ENCODE measurements at regions not wholly inside any gene's neighbourhood (a gene's known extent, or its start where the extent isn't known, plus 50 kb on each side); places are given as distances from the start of the nearest gene placed in this dataset.

DNA sequence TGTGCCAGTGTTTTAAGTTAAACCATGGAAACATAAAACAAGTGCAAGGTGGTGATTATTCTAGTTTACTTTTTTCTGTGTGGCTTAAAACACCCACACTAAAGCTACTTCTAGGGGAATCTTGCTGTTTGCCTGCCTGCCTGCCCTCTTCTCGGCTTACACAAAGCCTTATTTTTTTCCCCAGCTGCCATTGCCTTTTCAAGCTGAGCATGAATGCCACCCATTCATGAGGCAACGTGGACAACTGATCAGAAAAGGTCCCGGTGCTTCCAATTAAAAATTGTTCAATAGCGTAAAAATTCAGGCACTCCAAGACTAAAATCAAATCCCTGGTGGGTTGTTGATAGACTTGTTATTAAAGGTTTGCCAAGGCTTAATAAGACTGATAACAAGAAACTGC lies 401.4 kb downstream of the TMEM161B start:
- no peak for DNase-seq
- 83% methylated on average over 2 of the region's 4 CpGs for WGBS (ENCODE audit: insufficient coverage)
- CTCF ChIA-PET = no interaction called here
- H3K4me3 ChIP-seq (ENCODE audit: control extremely low read depth in 1 of 5, extremely low read depth in 1 of 5, insufficient read depth in 1 of 5, low read depth in 2 of 5, low read length in 4 of 5) = no peak overlapping the region
- no peaks in the 10 kb centered on the region for H3K79me2 ChIP-seq (ENCODE audit: control insufficient read depth, insufficient read depth, low read length)
- H3K27me3 Mint-ChIP-seq = no peaks in the 10 kb centered on the region
- no peaks in the 10 kb centered on the region for H3K36me3 ChIP-seq (replicated peaks in 1 of 2; ENCODE audit: control extremely low read depth in 1 of 2, control insufficient read depth in 1 of 2, extremely low read depth in 1 of 2, insufficient read depth in 2 of 2, low read length in 1 of 2)
- H3K4me2 ChIP-seq (replicated peaks; ENCODE audit: low read depth, low read length, poor library complexity, severe bottlenecking) = no peak overlapping the region
- no peaks in the 10 kb centered on the region for H3K9me3 ChIP-seq (ENCODE audit: control extremely low read depth in 1 of 3, control insufficient read depth in 2 of 3, insufficient read depth in 1 of 3, low read length in 2 of 3)
- H3K4me1 ChIP-seq (ENCODE audit: control insufficient read depth in 2 of 2, insufficient read depth in 2 of 2, low read length in 2 of 2) = no peaks in the 10 kb centered on the region
- no peaks in the 10 kb centered on the region for H4K20me1 ChIP-seq (ENCODE audit: control insufficient read depth, insufficient read depth, low read length, poor library complexity, severe bottlenecking)
- POLR2A ChIA-PET = no interaction called here
- ATAC-seq (ENCODE audit: low read depth) = no peak
- H3K4me1 Mint-ChIP-seq = no peaks in the 10 kb centered on the region
- intact Hi-C loops (cut with micrococcal nuclease) = no loop called here
- no peak for TF ChIP-seq EZH2 (IDR thresholded peaks at IDR 0.05; ENCODE audit: borderline replicate concordance, insufficient read depth, low read depth, low read length, poor library complexity, severe bottlenecking)
- TF ChIP-seq, protein P1, sequence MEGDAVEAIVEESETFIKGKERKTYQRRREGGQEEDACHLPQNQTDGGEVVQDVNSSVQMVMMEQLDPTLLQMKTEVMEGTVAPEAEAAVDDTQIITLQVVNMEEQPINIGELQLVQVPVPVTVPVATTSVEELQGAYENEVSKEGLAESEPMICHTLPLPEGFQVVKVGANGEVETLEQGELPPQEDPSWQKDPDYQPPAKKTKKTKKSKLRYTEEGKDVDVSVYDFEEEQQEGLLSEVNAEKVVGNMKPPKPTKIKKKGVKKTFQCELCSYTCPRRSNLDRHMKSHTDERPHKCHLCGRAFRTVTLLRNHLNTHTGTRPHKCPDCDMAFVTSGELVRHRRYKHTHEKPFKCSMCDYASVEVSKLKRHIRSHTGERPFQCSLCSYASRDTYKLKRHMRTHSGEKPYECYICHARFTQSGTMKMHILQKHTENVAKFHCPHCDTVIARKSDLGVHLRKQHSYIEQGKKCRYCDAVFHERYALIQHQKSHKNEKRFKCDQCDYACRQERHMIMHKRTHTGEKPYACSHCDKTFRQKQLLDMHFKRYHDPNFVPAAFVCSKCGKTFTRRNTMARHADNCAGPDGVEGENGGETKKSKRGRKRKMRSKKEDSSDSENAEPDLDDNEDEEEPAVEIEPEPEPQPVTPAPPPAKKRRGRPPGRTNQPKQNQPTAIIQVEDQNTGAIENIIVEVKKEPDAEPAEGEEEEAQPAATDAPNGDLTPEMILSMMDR (IDR thresholded peaks at IDR 0.05) = no peak
- no peaks in the 10 kb centered on the region for H3K9me3 Mint-ChIP-seq (ENCODE audit: insufficient read depth)
- H3K4me3 Mint-ChIP-seq = no peak overlapping the region
- H3K9ac ChIP-seq (ENCODE audit: low read length) = no peak overlapping the region
- no peak overlapping the region for H3K27ac Mint-ChIP-seq
- H2AFZ ChIP-seq (ENCODE audit: insufficient read depth, low read depth, low read length, poor library complexity, severe bottlenecking) = no peak overlapping the region
- H3K27ac ChIP-seq (ENCODE audit: low read length in 2 of 2) = no peak overlapping the region
- no peaks in the 10 kb centered on the region for H3K27me3 ChIP-seq (replicated peaks in 1 of 4; ENCODE audit: control extremely low read depth in 1 of 4, control insufficient read depth in 3 of 4, insufficient read depth in 4 of 4, low read length in 3 of 4)

DNA sequence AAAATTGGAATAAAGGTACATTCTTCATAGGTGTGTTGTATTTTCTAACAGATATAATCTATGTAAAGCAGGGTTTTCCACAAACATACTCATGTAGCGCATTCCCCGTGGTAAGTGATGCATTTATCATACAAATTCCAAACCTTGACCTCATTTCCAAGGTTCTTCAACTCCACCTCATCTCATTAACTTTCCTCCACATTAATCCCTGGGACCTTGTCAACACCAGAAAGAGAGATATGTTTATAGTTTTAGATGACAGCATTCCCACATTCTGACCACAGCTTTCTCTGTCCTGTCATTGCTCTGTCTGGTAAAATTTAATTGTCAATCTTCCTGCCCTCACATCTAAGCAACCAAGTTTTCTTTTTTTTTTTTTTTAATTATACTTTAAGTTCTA lies 415.1 kb downstream of the TMEM161B start:
- Histone ChIP-seq H3K27ac (ENCODE audit: low read length in 2 of 2) (no peak overlapping the region), H3K27me3 (replicated peaks in 1 of 4; ENCODE audit: control extremely low read depth in 1 of 4, control insufficient read depth in 3 of 4, insufficient read depth in 4 of 4, low read length in 3 of 4) (no peaks in the 10 kb centered on the region), H4K20me1 (ENCODE audit: control insufficient read depth, insufficient read depth, low read length, poor library complexity, severe bottlenecking) (no peaks in the 10 kb centered on the region), H2AFZ (ENCODE audit: insufficient read depth, low read depth, low read length, poor library complexity, severe bottlenecking) (no peak overlapping the region), H3K4me3 (ENCODE audit: control extremely low read depth in 1 of 5, extremely low read depth in 1 of 5, insufficient read depth in 1 of 5, low read depth in 2 of 5, low read length in 4 of 5) (no peak overlapping the region), H3K9me3 (ENCODE audit: control extremely low read depth in 1 of 3, control insufficient read depth in 2 of 3, insufficient read depth in 1 of 3, low read length in 2 of 3) (no peaks in the 10 kb centered on the region), H3K4me1 (ENCODE audit: control insufficient read depth in 2 of 2, insufficient read depth in 2 of 2, low read length in 2 of 2) (no peaks in the 10 kb centered on the region), H3K9ac (ENCODE audit: low read length) (no peak overlapping the region), H3K79me2 (ENCODE audit: control insufficient read depth, insufficient read depth, low read length) (no peaks in the 10 kb centered on the region), H3K36me3 (replicated peaks in 1 of 2; ENCODE audit: control extremely low read depth in 1 of 2, control insufficient read depth in 1 of 2, extremely low read depth in 1 of 2, insufficient read depth in 2 of 2, low read length in 1 of 2) (no peaks in the 10 kb centered on the region), H3K4me2 (replicated peaks; ENCODE audit: low read depth, low read length, poor library complexity, severe bottlenecking) (no peak overlapping the region)
- DNase-seq (no peak), ATAC-seq (ENCODE audit: low read depth) (no peak)
- ChIA-PET POLR2A (no interaction called here), CTCF (no interaction called here)
- Mint-ChIP-seq H3K9me3 (ENCODE audit: insufficient read depth) (no peaks in the 10 kb centered on the region), H3K27ac (no peak overlapping the region), H3K4me3 (no peak overlapping the region), H3K27me3 (no peaks in the 10 kb centered on the region), H3K4me1 (no peaks in the 10 kb centered on the region)
- WGBS (ENCODE audit: insufficient coverage) = 92% methylated on average over 2 of the region's 2 CpGs
- intact Hi-C loops (cut with micrococcal nuclease) = no loop called here
- TF ChIP-seq EZH2 (IDR thresholded peaks at IDR 0.05; ENCODE audit: borderline replicate concordance, insufficient read depth, low read depth, low read length, poor library complexity, severe bottlenecking) = no peak
- TF ChIP-seq, protein P1 (IDR thresholded peaks at IDR 0.05) = no peak

All from B cell (primary cell).